ENCODE measurements at regions not wholly inside any gene's neighbourhood (a gene's known extent, or its start where the extent isn't known, plus 50 kb on each side); places are given as distances from the start of the nearest gene placed in this dataset.
"Not testable (repeated sequence)": the region's sequence is repeated elsewhere in the genome, so short reads cannot be mapped to it uniquely, and the experiment has no call there.

DNA sequence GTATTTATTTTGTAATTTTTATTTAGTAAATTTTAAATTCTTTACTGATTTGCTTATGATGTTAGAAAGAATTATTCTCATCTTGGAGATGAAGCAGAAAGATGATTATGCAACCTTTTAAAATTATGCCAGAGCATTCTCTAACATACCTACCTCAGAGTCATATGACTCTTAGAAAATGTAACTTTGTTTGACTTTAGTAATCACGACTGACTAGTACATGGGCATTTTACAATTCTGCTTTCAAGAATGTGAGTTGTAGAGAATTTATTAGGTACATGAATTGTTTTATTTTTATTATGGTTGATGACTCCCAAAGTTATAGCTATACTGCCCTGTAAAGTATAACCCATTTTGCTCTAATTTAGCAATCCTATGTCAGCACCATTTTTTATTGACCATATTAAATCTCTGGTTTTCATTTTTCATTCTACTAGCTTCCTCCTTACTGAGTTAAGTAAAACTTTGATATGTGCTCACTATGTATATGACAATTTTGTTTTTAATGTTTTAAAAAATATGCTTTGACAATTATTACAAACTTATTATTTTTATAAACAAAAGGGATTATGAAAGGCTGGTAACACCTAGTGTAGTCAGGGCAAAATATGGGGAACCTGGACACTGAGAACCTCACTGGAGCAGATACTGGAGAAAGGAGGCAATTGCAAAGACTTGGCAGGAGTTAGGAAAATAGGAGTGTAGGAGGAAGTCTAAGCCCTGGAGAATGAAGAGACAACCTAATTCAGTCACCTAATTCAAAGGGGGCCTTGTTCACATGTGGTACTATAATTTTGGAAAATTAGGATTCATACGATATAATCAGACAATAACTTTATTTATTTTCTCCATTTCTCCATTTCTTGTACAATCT is 249.7 kb upstream of the DAB2 start:
- DNase-seq = no peak

GRCh38 chr5:39671561-39671961 is 246.8 kb upstream of the DAB2 start:
- DNase-seq = no peak

GRCh38 chr5:39670955-39671354 is 246.2 kb upstream of the DAB2 start:
- no peak for DNase-seq

DNA sequence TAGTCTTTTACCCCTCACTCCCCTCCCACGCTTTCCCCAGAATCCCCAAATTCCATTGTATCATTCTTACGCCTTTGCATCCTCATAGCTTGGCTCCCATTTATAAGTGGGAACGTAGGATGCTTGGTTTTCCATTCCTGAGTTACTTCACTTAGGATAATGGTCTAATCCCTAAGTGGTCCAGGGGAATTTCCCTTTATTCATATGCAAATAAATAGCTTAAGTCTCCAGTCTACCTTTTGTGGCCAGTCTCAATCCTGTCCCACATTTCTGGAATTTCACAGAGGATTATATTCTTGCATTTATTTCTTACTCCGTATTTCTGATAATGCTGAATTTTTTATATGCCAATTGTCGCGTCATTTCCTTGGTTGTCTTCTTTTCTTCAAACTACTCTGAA is 245.6 kb upstream of the DAB2 start:
- no peak for DNase-seq

GRCh38 chr5:39668980-39669379 is 244.2 kb upstream of the DAB2 start:
- no peak for DNase-seq

DNA sequence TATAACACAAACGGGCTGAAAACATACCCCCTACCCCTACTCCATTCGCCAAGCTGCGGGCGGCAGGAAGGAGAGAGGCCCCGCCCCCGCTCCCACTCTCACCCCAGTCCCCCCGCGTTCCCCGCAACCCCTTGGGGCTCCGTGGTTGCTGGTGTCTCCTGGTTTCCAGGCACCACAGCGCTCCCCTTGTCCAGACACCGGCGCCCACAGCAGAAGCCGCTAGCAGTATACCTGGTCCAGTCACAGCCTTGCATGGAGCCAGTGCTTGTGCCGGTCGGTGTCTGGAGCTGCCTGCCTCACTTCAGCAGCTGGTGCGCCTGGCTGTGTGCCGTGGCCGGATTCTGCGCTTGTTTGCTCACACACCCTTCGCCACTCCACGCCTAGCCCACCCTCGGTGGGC is 240.5 kb upstream of the DAB2 start:
- no peak for DNase-seq

- DNase-seq = no peak
These were observed 238.2 kb upstream of the DAB2 start for GRCh38 chr5:39662945-39663344.

- DNase-seq = peak; percentile 47
These were observed 236.4 kb upstream of the DAB2 start for GRCh38 chr5:39661026-39661779.

- no peak for DNase-seq
These were observed 235.2 kb upstream of the DAB2 start for GRCh38 chr5:39660020-39660419.

DNA sequence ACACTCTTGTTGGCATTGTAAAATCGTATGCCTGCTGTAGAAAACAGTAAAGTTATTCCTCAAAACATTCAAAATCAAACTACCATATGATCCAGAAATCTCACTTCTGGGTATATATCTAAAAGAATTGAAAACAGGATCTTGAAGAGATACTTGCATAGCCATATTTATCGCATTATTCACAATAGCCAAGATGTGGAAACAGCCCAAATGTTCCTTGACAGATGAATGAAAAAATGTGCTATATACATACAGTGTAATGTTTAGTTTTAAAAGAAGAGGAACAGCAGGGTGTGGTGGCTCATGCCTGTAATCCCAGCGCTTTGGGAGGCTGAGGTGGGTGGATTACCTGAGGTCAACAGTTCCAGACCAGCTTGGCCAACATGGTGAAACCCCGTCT is 234.1 kb upstream of the DAB2 start:
- DNase-seq = no peak

DNA sequence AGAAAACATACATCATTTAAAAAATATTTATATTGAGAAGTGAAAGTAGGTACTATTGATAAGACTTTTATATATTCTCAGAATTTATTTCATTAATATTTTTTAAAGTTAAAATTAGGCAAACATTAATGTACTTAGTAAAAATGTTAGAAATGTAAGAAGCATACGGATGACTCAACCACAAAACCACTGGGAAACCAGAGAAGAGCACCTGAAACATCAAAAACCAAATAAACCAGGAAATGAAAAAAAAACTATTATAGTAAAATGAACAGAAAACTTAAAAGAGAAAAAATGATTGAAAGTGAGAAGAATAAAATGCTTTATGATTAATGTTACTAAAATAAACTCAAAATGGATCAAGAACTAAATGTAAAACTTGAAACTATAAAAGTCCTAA is 233.2 kb upstream of the DAB2 start:
- DNase-seq = peak; percentile 40

- no peak for DNase-seq
These were observed 231.8 kb upstream of the DAB2 start for GRCh38 chr5:39656600-39656999.

- DNase-seq = no peak
These were observed 229.9 kb upstream of the DAB2 start for GRCh38 chr5:39654715-39655114.

DNA sequence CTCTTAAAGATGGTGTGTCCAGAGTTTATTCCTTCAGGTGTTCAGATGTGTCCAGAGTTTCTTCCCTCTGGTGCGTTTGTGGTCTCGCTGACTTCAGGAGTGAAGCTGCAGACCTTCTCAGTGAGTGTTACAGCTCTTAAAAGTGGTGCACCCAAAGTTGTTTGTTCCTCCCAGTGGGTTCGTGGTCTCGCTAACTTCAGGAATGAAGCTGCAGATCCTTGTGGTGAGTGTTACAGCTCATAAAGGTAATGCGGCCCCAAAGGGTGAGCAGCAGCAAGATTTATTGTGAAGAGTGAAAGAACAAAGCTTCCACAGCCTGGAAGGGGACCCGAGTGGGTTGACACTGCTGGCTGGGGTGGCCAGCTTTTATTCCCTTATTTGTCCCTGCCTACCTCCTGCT is 227.7 kb upstream of the DAB2 start:
- DNase-seq = not testable (repeated sequence)

DNA sequence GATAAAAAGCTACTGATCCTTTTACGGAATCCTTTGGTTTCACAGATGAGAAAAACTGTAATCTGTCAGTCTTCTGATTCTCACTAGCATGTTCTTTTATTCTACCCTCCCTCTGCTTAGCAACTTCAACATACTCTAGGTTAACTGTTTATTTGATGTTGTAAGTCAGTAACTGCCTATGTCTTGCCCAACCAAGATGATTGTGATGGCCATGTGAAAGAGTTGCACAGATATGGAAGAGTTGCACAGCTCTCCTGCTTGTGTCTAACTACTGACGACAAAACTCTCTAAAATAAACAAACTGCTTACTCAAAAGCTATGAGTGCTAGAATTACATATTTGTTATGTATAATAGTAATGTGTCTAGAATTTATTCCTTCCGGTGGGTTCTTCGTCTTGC is 227.3 kb upstream of the DAB2 start:
- peak; percentile 9 for DNase-seq

- peak; percentile 57 for DNase-seq
These were observed 225.4 kb upstream of the DAB2 start for GRCh38 chr5:39650008-39650762.

- DNase-seq = peak; percentile 38
These were observed 224.1 kb upstream of the DAB2 start for GRCh38 chr5:39648848-39649227.

GRCh38 chr5:39648085-39648847 is 223.5 kb upstream of the DAB2 start:
- DNase-seq = peak; percentile 18

DNA sequence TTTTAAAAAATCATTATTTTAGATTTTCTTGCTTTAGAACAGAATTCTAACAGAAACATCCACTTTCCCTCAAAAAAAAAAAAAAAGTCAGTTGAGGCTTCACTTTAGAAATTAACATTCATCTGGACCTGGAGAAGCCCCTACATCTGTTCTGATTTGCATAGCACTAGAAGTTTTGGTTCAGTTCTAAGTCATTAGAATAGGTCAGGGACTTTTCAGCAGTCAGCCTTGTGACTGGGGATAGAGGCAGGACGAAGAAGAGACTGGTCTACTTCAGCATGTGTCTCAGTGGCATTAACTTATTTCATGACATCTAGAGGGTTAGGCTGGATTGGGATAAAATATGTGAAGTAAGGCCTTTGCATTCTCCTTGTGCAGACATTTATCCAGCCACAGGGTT is 215.8 kb upstream of the DAB2 start:
- no peak for DNase-seq

- DNase-seq = peak; percentile 85
These were observed 214.9 kb upstream of the DAB2 start for GRCh38 chr5:39639618-39640089.

GRCh38 chr5:39638813-39639212 is 214.0 kb upstream of the DAB2 start:
- peak; percentile 55 for DNase-seq

DNA sequence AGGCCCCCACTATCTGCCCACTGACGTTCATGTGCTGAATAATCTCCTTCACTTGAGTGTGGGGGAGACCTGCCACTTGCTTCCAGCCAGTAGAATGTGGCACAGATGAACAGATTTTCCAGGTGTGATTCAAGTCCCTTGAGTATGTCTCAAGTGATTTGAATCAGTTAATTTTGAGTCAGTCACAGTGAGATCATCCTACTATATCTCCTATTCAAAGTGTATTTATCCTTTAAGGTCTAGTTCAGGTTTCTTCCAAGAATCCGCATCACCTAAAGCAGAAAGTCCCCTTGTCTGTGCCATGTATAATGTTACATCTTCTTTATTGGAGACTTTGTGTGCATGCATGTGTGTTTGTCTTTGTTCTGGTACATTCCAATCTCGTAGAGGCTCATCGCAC is 208.3 kb upstream of the DAB2 start:
- DNase-seq = no peak

- no peak for DNase-seq
These were observed 207.2 kb upstream of the DAB2 start for GRCh38 chr5:39631958-39632357.

Data from HCEC 1CT (cell line).